GM19438 (cell line): ENCODE measurements at regions not wholly inside any gene's neighbourhood (a gene's known extent, or its start where the extent isn't known, plus 50 kb on each side); places are given as distances from the start of the nearest gene placed in this dataset.
"Not testable (repeated sequence)": the region's sequence is repeated elsewhere in the genome, so short reads cannot be mapped to it uniquely, and the experiment has no call there.

Experiments
- ATAC-seq: cut with Tn5 transposase; IDR thresholded peaks from one replicate; pipeline ENCODE4 v1.9.1; 2021; ENCODE audit warnings: low read depth; ENCODE audit not compliant: unreplicated experiment

- no peak for ATAC-seq
Measured at GRCh38 chr14:30471980-30472379, 87.0 kb upstream of the G2E3 start.

GRCh38 chr14:30473846-30474696 is 84.9 kb upstream of the G2E3 start:
- not testable (repeated sequence) for ATAC-seq

- ATAC-seq: no peak
Measured at GRCh38 chr14:30482276-30482675, 76.7 kb upstream of the G2E3 start.

- no peak for ATAC-seq
Measured at GRCh38 chr14:30484201-30484600, 74.8 kb upstream of the G2E3 start.

- no peak for ATAC-seq
Measured at GRCh38 chr14:30484976-30485375, 74.0 kb upstream of the G2E3 start.

GRCh38 chr14:30496852-30497251 is 62.1 kb upstream of the G2E3 start:
- ATAC-seq: no peak

GRCh38 chr14:30499358-30499757 is 59.6 kb upstream of the G2E3 start:
- no peak for ATAC-seq

GRCh38 chr14:30500222-30500621 is 58.7 kb upstream of the G2E3 start:
- no peak for ATAC-seq

GRCh38 chr14:30507209-30507608 is 51.7 kb upstream of the G2E3 start:
- ATAC-seq: no peak
